DMS153 treated with DMSO at 0.1 percent for 48 hours (cell line): ENCODE measurements at regions not wholly inside any gene's neighbourhood (a gene's known extent, or its start where the extent isn't known, plus 50 kb on each side); places are given as distances from the start of the nearest gene placed in this dataset.

Experiments used
- DNase-seq: peaks from one replicate; lab custom pipeline; 2025; ENCODE audit not compliant: unreplicated experiment; lab: John Stamatoyannopoulos, UW

DNA sequence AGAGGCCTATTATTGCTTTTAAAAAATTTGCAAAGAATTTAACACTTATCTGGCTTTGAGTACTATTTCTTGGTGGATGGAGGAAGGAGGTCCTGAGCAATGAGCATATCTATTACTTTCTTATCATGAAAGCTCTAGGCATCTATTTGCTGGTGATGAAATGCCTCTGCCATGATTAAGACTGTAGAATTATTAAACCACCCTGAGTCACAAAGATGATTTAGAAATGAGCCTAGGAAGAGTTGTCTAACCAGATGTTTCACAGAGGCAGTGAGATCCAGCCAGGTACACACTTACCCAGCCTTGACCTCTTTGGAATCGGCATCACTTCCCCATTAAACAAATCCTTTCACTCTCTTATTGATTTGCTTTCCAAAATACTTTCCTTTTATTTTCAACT, 304.4 kb upstream of the KIF2A start:
- DNase-seq = no peak

DNA sequence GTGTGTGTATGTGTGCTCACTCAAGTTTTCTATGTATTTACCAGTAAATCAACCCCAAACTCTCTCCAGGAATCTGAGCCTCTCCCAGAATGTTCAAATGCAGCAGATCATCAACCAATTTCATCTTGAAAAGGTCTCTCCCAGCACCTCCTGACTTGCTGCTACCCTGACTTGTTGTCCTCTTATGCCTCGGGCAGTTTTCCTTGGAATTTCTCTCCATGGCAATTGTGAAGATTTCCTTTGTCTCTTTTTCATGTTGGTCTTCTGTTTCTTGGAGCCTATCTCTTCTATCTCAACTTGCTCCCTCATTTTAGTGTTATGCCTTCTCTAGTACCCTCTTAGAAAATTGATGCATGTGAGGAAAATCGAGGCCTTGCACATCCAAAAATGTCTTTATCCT, 303.6 kb upstream of the KIF2A start:
- DNase-seq = no peak

DNA sequence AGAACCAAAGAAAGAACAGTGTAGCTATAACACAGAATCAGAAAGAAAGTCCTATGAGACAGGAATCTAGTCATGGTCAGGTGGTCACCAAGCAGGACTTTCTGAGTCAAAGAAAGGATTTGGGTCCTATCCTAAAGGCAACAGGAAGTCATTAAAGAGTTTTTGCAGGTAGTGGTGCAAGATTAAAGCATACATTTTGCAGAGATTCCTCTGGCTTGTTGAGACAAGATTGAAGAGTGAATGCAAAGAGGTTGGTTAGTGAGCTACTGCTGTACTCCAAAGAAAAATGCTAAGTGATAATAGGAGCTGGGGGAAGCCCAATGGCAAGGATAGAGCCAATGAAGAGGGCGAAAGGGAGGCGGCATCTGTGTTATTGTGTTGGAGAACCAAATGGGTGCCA, 300.5 kb upstream of the KIF2A start:
- DNase-seq = no peak

DNA sequence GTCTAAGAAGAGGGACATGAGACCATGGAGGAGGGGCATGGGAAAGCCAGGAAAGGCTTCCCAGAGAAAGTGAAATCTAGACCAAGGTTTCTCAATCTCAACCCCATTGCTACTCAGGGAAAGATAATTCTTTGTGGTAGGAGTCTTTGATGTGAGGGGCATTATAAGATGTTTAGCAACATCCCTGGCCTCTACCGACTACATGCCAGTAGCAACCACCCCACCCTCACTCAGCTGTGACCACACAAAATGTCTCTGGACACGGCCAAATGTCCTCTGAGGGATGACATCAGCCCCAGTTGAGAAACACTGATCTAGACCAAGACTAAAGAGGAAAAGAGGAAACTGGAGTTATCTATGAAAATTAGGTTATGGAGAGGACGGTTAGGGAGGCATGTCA, 298.5 kb upstream of the KIF2A start:
- DNase-seq = no peak

DNA sequence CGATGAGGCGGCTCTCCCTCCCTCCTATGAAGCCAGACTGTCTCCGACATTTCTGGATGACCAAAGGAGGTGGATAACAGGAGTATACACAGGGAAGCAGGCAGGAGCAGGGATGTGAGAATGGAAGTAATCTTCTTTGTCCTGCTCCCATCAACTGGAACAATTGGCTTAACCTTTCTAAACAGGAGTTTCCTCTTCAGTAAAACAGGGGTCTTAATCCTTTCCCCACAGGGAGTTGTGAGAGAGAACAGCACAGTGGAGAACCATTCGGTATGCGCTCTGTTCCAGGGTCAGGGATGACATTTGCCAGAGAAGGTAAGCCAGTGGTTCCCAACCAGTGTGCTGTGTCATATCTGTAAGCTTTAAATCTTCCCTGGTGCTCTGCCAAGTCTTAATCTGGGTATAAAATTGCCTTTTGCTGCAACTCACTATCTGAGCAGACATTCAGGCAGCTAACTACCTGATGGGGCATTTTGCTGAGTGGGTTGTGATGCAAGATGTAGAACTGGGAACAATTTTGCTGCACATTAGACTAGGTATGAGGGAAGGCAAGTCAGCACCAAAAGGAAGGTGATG, 294.8 kb upstream of the KIF2A start:
- no peak for DNase-seq

DNA sequence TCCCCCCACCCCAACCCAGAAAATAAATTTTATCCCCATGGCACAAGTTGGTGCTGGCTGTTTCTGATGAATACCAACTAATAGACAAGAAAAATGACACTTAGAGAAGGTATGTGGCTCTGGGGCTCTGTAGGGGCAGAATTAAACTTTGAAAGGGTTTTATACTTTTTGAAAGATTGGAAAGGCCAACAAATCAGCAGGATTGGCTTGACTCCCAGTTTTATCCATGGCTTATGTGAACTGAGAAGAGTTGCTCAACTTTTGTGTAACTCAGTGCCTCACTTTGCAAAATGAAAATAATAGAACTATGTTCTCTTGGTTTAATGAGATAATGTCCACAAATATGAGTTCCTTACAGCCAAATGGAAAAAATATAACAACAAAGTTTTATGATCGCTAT, 288.9 kb upstream of the KIF2A start:
- DNase-seq = no peak

DNA sequence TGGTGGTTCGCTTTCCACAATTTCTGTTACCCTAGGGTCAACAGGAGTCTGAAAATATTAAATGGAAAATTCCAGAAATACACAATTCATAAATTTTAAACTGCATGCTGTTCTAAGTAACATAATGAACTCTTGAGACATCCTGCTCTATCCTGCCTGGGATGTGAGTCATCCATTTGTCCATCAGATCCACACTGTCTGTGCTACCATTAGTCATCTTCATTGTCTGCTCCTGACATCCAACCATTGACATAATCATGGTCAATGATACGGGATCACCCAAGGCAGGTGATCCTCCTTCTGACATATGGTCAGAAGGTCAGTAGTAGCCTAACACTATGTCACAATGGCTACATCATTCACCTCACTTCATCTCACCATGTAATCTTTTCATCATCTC, 276.7 kb upstream of the KIF2A start:
- DNase-seq = no peak

DNA sequence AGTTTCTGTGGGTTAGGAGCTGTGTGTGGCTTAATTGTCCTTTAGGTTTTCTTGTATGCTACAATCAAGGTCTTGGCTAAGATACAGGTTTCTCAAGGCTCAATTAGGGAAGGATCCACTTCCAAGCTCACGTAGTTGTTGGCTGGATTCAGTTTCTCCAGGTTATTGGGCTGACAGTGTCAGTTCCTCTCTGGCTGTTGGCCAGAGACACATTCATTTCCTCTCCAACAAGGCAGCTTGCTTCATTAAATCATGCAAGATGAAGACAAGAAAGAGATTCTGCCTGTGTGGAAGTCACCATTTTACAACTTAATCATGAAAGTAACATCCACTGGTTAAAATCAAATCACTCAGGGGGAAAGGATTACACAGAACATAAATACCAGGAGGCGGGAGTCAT, 275.7 kb upstream of the KIF2A start:
- no peak for DNase-seq

DNA sequence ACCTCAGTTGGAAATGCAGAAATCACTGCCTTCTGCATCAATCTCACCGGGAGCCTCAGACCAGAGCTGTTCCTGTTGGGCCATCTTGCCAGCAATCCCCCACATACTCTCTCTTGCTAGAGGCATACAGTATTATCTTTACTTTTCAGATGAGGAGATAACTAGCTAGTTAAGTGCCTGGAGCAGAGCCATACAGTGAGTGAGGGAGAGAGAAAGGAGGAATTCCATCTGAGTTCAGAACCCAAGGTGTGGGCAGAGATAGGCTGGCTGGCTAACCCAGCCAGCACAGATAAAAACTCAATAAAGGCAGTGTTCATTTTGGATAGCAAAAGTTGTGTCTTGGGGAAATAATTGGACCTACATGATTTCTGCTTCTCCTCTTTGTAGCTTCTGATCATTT, 268.0 kb upstream of the KIF2A start:
- DNase-seq = no peak

DNA sequence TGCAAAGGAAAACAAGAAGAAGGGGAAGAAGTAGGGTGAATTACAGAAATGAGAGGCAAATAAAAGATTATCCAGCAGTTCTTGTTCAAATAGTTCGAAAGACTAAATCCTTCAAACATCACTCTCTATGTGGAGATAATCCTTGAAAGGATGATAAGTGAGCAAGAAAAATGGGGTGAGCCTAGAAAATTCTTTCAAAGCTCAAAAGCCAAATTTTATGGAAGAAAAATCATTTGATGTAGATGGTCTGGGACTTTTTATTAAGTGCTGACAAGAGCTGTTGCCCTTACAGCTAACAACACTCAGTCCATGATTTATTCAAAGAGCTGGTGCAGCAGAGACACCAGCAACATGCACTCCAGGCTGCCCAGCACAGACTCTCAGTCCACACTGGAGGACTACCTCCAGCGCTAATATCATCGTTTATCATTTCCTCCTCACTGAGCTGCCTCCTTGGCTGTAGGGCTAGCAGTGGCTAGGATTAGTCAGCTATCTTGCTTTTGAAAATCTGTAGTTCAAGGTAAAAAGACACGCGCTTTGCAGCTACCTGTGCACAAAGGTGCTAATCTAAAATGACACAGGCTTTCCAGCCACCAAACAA, 264.8 kb upstream of the KIF2A start:
- no peak for DNase-seq

DNA sequence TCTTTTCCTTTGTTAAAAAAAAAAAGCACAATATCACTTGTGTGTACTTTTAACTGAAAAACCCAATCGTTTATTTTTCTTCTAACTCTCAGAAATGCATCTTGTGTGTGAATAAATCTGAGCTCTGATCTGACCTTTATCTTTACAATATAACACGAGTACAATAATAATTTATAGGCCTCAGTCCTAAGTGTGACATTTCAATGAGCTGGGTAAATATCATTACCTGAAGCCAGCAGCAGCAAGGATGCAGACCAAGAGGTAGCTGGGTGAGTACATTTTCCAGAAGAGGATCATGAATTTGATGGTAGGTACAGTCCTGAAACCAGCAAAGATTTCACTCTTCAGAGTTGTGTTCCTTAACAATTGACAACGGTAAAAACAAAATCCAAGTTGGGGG, 264.0 kb upstream of the KIF2A start:
- DNase-seq = no peak

DNA sequence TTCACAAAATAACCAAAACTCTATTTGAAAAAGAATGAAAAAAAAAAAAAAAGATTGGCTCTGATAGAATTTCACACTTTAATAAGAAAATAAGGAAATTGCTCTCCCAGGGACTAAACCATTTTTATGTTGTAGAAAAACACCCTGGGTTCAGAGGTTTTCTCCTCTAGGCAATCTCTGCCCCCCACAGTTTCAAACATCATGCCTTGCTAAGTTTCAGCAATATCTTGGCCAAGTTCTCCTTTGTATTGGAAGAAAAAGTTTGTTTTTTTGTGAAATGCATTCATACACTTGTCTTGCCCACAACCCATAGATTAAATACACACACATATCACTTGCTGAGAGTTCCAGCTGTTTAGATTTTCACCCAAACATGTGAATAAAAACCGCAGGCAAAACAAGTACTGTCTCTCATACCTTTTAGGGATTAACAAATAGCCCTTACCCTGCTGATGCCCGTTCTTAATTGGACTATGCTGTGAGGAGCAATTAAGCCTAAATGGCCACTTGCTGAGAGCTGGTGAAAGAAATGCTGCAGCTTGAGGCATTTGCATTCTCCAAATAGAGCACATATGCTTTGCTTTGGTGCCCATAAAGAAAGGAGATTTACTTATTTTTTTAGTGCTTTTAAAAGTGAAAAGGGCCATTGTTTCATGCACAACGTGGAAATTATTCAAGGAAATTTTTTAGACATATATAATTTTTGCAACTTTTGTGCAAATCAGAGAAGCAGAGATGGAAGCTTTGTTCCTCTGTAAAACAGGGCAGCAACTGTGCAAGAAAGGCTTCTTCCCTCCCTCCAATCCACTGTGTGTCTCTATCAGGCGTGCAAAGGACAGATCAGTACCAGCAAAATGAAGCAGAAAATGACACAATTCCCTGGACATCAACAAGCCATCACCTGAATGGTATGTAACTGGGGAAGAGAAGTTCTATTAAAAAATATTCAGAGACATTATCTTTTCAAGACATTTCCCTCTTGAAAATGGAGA, 262.4 kb upstream of the KIF2A start:
- no peak for DNase-seq

DNA sequence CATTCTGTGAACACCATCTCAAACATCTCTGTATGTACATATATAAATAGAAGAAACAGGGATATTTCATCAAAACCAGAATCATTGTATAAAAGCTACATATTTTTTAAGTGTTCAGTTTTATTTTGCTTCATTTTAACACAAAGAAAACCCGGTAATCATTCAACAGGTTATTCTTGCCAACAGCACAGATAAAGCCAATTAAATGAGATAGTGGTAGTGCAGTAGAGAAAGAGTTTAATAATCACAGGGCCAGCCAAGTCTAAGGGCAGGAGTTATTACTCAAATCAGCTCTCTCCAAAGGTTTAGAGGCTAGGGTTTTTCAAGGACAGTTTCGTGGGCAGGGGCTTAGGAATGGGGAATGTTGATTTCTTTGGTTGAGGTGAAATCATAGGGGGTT, 261.0 kb upstream of the KIF2A start:
- DNase-seq = no peak

DNA sequence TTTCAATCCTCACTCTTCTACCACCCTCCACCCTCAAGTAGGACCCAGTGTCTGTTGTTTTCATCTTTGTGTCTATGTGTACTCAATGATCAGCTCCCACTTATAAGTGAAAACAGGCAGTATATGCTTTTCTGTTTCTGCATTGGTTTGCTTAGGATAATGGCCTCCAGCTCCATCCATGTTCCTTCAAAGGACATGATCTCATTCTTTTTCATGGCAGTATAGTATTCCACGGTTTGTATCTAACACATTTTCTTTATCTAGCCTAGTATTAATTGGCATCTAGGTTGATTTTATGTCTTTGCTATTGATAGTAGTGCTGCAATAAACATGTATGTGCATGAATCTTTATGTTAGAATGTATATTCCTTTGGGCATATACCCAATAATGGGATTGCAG, 259.8 kb upstream of the KIF2A start:
- DNase-seq = no peak

DNA sequence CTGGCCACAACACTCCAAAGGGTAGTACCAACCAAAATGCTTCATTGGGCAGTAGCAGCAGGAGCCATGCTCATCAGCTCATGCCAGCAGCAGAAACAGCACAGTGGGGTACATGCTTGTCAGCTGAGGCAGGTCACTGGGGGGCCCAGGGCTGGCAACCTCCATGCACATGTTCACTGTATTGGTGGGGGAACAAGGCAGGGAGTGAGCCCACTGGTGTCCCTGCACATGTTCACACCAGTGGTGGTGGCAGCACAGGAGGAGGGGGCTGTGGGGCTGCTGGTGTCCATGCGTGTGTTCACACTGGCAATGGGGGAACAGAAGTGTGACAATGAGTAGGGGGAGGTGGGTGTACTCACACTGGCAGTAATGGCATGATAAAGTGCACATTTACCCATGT, 254.3 kb upstream of the KIF2A start:
- DNase-seq = no peak

DNA sequence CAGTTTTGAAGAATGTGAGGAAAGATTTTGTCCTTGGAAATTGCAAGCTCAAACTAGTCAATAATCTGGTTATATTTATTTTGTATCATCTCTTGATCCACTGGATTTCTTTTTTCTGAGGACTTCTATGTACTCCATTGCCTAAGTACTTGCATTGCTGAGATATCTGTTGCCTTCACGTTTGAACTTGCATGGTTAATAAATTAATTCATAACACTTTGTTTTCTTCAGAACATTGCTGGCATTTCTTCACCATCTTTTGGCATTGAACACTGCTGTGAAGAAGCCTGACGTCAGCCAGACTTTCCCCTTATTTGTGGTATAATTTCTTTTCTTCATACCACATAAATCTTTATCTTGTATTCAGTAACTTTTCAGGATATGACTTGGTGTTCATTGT, 246.0 kb upstream of the KIF2A start:
- no peak for DNase-seq

DNA sequence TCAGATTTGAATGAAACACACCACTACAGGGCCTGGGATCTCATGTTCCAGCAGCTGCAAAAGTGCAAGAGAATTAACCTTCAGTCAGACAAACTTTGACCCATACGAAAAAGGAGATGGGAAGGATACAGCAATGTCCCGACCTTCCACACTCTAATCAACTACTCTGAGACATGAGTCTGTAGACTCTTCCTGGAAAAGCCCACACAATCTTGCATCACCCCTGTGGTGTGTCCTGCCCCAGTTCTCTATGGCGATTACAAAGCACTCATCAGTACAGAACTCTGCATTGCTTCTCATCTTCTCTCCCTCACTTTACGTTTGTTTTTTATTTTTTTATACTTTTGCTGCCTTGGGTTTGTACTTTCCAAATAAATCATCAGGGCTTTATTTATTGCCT, 241.0 kb upstream of the KIF2A start:
- DNase-seq = no peak

DNA sequence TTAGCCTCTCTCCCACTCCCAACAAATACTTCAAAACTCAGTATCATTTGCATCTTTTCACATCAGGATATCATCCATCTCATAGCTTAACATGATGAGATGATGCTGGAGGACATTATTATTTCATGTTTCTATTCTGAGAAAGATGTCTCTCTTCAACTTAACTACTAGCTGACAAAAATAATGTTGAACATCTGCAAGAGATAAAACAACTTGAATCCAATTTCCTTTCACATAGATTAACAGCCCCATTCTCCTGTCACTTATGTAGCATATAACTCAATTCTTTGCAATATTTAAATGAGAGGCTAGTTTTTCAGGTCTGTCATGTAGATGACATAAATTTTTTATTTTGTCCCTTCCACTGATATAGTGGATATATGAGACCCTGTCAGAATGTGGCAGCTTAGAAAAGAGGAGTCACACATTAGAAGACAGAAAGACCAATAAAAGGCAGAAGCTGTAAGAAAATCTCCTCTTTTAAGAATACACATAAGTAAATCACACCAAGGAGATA, 239.2 kb upstream of the KIF2A start:
- DNase-seq = no peak

DNA sequence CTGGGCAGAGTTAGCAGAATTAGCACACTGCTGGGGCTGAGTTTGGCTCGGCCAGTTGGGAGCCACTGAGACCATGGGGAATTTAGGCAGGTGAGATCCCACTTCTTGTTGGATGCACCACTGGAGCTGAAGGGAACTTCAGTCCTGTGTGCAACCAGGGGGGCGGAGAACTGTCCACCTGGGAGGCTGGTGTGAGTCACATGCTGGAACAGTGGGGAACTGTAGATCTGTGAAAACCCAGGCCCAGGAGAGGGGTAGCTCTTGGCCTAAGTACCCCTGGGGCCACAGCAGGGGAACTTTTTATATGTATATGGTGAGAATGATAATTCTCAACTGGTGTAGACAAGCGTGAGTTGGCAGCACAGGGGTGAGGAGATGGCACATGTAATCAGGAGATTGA, 237.5 kb upstream of the KIF2A start:
- no peak for DNase-seq

DNA sequence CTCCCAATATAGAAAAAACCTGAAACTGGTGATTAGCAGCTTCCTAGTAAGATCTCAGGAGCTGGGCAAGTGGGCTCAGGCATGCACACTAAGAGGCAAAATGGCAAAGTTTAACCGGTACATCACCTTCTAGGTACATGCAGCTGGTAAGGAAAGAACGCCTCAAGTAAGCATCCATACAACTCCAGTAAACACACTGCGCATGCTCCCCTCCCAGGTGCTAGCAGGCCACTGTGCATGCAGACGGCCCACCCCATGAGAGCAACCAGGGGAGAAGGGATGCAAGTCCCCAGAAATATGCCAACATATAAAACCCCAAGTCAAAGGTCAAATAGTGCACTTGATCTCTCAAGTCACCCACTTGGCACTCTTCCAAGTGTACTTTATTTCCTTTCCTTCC, 228.6 kb upstream of the KIF2A start:
- DNase-seq = no peak

DNA sequence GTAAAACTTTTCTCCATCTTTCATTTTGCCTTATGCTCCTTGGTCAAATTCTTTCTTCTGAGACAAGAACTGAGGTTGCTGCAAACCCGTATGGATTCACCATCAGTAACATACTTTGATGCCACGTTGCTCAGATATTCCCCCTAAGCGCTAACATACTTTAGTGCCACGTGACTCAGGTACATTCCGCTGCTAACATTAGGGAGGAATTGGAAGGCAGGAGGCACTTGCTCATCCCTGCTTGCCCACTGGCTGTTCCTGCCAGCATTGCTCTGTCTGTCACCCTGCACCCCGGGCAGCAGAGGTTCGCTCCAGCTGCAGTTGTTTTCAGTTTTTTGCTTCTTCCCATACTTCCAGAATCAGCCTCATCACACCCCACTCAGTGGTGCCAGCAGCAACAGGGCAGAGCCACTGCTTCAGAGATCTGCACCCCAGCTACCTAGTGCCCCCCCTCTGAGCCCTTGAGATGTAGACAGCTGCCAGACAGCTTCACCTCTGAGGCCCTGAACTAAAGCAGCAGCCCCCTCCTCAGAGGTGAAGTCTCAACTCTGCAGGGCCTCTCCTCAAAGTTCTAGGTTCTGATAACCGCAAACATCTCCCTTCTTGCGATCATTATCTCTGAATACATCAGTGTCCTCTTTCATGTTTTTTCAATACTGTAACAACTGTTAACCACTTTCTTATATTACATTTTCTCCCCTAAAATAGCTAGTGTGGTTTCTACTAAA, 228.0 kb upstream of the KIF2A start:
- no peak for DNase-seq
